SK-N-SH treated with all-trans-retinoic acid at 6 μM for 48 hours (cell line): ENCODE measurements at regions not wholly inside any gene's neighbourhood (a gene's known extent, or its start where the extent isn't known, plus 50 kb on each side); places are given as distances from the start of the nearest gene placed in this dataset.

ENCODE experiments used
- ATAC-seq: fragments of 200-7000 bp; cut with Tn5 transposase; 3 replicates; pipeline ENCODE4 v1.9.1; 2020; ENCODE audit warnings: mild to moderate bottlenecking, moderate library complexity
- ARNTL ChIP-seq: fragments of 450-650 bp; formaldehyde crosslinking; IDR thresholded peaks from 2 replicates; pipeline ENCODE4 v1.5.0; 2020; ENCODE audit warnings: low read depth, mild to moderate bottlenecking, moderate library complexity, borderline replicate concordance
- BACH2 ChIP-seq: fragments of 250-450 bp; sonication (Bioruptor Pico); IDR thresholded peaks from 2 replicates; pipeline ENCODE4 v1.9.0; 2021; ENCODE audit warnings: mild to moderate bottlenecking, borderline replicate concordance
- CSDC2 ChIP-seq: fragments of 250-450 bp; sonication (Bioruptor Pico); IDR thresholded peaks from 2 replicates; pipeline ENCODE4 v1.5.0; 2020; ENCODE audit warnings: mild to moderate bottlenecking, moderate library complexity
- CSRNP3 ChIP-seq: fragments of 250-450 bp; sonication (Bioruptor Pico); IDR thresholded peaks from 2 replicates; pipeline ENCODE4 v1.5.1; 2021; ENCODE audit warnings: mild to moderate bottlenecking, moderate library complexity
- ESRRG ChIP-seq: fragments of 250-450 bp; sonication (Bioruptor Pico); IDR thresholded peaks from 2 replicates; pipeline ENCODE4 v1.6.1; 2021; ENCODE audit warnings: mild to moderate bottlenecking
- GLIS3 ChIP-seq: fragments of 250-450 bp; sonication (Bioruptor Pico); IDR thresholded peaks from 2 replicates; pipeline ENCODE4 v1.5.0; 2020; ENCODE audit warnings: mild to moderate bottlenecking, moderate library complexity
- ISL1 ChIP-seq: fragments of 250-450 bp; sonication (Bioruptor Pico); IDR thresholded peaks from 2 replicates; pipeline ENCODE4 v2.1.2; 2022; ENCODE audit warnings: mild to moderate bottlenecking, moderate library complexity
- POU6F1 ChIP-seq: fragments of 250-450 bp; sonication (Bioruptor Pico); IDR thresholded peaks from 2 replicates; pipeline ENCODE4 v1.8.0; 2021; ENCODE audit warnings: low read depth, mild to moderate bottlenecking, moderate library complexity, borderline replicate concordance
- PPARA ChIP-seq: fragments of 250-450 bp; sonication (Bioruptor Pico); IDR thresholded peaks from 2 replicates; pipeline ENCODE4 v1.5.0; 2020; ENCODE audit warnings: mild to moderate bottlenecking, borderline replicate concordance
- RARB ChIP-seq: fragments of 250-450 bp; sonication (Bioruptor Pico); IDR thresholded peaks from 2 replicates; pipeline ENCODE4 v1.8.0; 2021; ENCODE audit warnings: mild to moderate bottlenecking, moderate library complexity
- SNAI2 ChIP-seq: fragments of 250-450 bp; sonication (Bioruptor Pico); IDR thresholded peaks from 2 replicates; pipeline ENCODE4 v1.5.0; 2020; ENCODE audit warnings: mild to moderate bottlenecking, moderate library complexity
- TCF4 ChIP-seq: fragments of 250-450 bp; sonication (Bioruptor Pico); IDR thresholded peaks from 2 replicates; pipeline ENCODE4 v1.8.0; 2021; ENCODE audit warnings: mild to moderate bottlenecking, moderate library complexity, borderline replicate concordance
- TOX ChIP-seq: fragments of 250-450 bp; sonication (Bioruptor Pico); IDR thresholded peaks from 2 replicates; pipeline ENCODE4 v1.8.0; 2021; ENCODE audit warnings: mild to moderate bottlenecking, moderate library complexity, borderline replicate concordance
- TSHZ2 ChIP-seq: fragments of 250-450 bp; sonication (Bioruptor Pico); IDR thresholded peaks from 2 replicates; pipeline ENCODE4 v1.5.0; 2020; ENCODE audit warnings: mild to moderate bottlenecking, moderate library complexity
- ZFP3 ChIP-seq: fragments of 250-450 bp; sonication (Bioruptor Pico); IDR thresholded peaks from 2 replicates; pipeline ENCODE4 v1.5.0; 2020; ENCODE audit warnings: mild to moderate bottlenecking, moderate library complexity
- ZFP30 ChIP-seq: fragments of 450-650 bp; formaldehyde crosslinking; IDR thresholded peaks from 2 replicates; pipeline ENCODE4 v1.5.0; 2022; ENCODE audit warnings: mild to moderate bottlenecking, moderate library complexity
- ZNF565 ChIP-seq: fragments of 450-650 bp; formaldehyde crosslinking; conservative IDR thresholded peaks from 2 replicates; pipeline ENCODE4 v1.5.0; 2020; ENCODE audit warnings: low read depth, mild to moderate bottlenecking, moderate library complexity
- ZNF70 ChIP-seq: fragments of 450-650 bp; formaldehyde crosslinking; IDR thresholded peaks from 2 replicates; pipeline ENCODE4 v1.5.0; 2020; ENCODE audit warnings: mild to moderate bottlenecking, moderate library complexity
- ZNF8 ChIP-seq: fragments of 450-650 bp; formaldehyde crosslinking; IDR thresholded peaks from 2 replicates; pipeline ENCODE4 v1.5.0; 2020; ENCODE audit warnings: mild to moderate bottlenecking, moderate library complexity
- TF ChIP-seq, protein P1 (sequence below): fragments of 250-450 bp; sonication (Bioruptor Pico); IDR thresholded peaks from 2 replicates; pipeline ENCODE4 v1.8.0; 2020; ENCODE audit warnings: mild to moderate bottlenecking, moderate library complexity, borderline replicate concordance
- TF ChIP-seq, protein P2 (sequence below): fragments of 250-450 bp; sonication (Bioruptor Pico); IDR thresholded peaks from 2 replicates; pipeline ENCODE4 v1.5.1; 2020; ENCODE audit warnings: low read depth, mild to moderate bottlenecking, moderate library complexity

DNA sequence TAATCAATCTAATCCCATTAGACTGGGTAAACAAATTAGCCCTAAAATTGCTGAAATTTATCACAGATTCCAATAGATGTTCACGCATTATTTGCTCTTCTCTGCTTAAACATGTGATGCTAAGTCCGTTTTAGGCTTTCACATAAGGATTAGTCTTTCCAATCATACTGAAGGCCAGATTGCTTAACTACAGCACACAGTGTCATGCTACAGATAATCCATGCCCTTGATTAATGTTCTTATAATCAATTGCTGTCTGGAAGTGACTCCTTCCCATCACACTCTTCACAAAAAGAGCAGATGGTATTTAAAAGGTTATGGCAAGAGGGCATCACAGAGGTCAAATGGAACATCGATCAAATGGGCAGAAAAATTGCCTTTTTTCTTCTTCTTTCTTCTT is 471.5 kb upstream of the ROBO1 start:
- ATAC-seq = no peak
- TF ChIP-seq TSHZ2 (CRISPR knock-in tag) = no peak
- TF ChIP-seq TOX (CRISPR knock-in tag) = no peak
- TF ChIP-seq, protein P1, sequence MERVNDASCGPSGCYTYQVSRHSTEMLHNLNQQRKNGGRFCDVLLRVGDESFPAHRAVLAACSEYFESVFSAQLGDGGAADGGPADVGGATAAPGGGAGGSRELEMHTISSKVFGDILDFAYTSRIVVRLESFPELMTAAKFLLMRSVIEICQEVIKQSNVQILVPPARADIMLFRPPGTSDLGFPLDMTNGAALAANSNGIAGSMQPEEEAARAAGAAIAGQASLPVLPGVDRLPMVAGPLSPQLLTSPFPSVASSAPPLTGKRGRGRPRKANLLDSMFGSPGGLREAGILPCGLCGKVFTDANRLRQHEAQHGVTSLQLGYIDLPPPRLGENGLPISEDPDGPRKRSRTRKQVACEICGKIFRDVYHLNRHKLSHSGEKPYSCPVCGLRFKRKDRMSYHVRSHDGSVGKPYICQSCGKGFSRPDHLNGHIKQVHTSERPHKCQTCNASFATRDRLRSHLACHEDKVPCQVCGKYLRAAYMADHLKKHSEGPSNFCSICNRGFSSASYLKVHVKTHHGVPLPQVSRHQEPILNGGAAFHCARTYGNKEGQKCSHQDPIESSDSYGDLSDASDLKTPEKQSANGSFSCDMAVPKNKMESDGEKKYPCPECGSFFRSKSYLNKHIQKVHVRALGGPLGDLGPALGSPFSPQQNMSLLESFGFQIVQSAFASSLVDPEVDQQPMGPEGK (CRISPR knock-in tag) = no peak
- no peak for TF ChIP-seq ISL1
- no peak for TF ChIP-seq ESRRG (CRISPR knock-in tag)
- TF ChIP-seq SNAI2 (CRISPR knock-in tag) = no peak
- TF ChIP-seq CSRNP3 (CRISPR knock-in tag) = no peak
- no peak for TF ChIP-seq ZFP30 (CRISPR knock-in tag)
- no peak for TF ChIP-seq POU6F1 (CRISPR knock-in tag)
- TF ChIP-seq ZNF70 (CRISPR knock-in tag) = no peak
- TF ChIP-seq TCF4 = no peak
- TF ChIP-seq CSDC2 = no peak
- TF ChIP-seq RARB (CRISPR knock-in tag) = no peak
- no peak for TF ChIP-seq ZNF565 (CRISPR knock-in tag)
- TF ChIP-seq PPARA (CRISPR knock-in tag) = no peak
- TF ChIP-seq ZNF8 (CRISPR knock-in tag) = no peak
- TF ChIP-seq BACH2 = no peak
- TF ChIP-seq, protein P2, sequence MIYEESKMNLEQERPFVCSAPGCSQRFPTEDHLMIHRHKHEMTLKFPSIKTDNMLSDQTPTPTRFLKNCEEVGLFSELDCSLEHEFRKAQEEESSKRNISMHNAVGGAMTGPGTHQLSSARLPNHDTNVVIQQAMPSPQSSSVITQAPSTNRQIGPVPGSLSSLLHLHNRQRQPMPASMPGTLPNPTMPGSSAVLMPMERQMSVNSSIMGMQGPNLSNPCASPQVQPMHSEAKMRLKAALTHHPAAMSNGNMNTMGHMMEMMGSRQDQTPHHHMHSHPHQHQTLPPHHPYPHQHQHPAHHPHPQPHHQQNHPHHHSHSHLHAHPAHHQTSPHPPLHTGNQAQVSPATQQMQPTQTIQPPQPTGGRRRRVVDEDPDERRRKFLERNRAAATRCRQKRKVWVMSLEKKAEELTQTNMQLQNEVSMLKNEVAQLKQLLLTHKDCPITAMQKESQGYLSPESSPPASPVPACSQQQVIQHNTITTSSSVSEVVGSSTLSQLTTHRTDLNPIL (CRISPR knock-in tag) = no peak
- TF ChIP-seq GLIS3 = no peak
- TF ChIP-seq ZFP3 = no peak
- TF ChIP-seq, all 23 proteins: peak for 0

GRCh38 chr3:80238606-80239005 is 470.8 kb upstream of the ROBO1 start:
- no peak for ATAC-seq
- no peak for TF ChIP-seq ZFP3
- no peak for TF ChIP-seq CSRNP3 (CRISPR knock-in tag)
- no peak for TF ChIP-seq BACH2
- no peak for TF ChIP-seq ZNF8 (CRISPR knock-in tag)
- TF ChIP-seq TSHZ2 (CRISPR knock-in tag) = no peak
- TF ChIP-seq ARNTL (CRISPR knock-in tag) = no peak
- no peak for TF ChIP-seq POU6F1 (CRISPR knock-in tag)
